ENCODE measurements at regions not wholly inside any gene's neighbourhood (a gene's known extent, or its start where the extent isn't known, plus 50 kb on each side); places are given as distances from the start of the nearest gene placed in this dataset.

GRCh38 chr10:118472415-118473304 is 122.8 kb downstream of the PRLHR start (continued):
- TF ChIP-seq, protein P1, sequence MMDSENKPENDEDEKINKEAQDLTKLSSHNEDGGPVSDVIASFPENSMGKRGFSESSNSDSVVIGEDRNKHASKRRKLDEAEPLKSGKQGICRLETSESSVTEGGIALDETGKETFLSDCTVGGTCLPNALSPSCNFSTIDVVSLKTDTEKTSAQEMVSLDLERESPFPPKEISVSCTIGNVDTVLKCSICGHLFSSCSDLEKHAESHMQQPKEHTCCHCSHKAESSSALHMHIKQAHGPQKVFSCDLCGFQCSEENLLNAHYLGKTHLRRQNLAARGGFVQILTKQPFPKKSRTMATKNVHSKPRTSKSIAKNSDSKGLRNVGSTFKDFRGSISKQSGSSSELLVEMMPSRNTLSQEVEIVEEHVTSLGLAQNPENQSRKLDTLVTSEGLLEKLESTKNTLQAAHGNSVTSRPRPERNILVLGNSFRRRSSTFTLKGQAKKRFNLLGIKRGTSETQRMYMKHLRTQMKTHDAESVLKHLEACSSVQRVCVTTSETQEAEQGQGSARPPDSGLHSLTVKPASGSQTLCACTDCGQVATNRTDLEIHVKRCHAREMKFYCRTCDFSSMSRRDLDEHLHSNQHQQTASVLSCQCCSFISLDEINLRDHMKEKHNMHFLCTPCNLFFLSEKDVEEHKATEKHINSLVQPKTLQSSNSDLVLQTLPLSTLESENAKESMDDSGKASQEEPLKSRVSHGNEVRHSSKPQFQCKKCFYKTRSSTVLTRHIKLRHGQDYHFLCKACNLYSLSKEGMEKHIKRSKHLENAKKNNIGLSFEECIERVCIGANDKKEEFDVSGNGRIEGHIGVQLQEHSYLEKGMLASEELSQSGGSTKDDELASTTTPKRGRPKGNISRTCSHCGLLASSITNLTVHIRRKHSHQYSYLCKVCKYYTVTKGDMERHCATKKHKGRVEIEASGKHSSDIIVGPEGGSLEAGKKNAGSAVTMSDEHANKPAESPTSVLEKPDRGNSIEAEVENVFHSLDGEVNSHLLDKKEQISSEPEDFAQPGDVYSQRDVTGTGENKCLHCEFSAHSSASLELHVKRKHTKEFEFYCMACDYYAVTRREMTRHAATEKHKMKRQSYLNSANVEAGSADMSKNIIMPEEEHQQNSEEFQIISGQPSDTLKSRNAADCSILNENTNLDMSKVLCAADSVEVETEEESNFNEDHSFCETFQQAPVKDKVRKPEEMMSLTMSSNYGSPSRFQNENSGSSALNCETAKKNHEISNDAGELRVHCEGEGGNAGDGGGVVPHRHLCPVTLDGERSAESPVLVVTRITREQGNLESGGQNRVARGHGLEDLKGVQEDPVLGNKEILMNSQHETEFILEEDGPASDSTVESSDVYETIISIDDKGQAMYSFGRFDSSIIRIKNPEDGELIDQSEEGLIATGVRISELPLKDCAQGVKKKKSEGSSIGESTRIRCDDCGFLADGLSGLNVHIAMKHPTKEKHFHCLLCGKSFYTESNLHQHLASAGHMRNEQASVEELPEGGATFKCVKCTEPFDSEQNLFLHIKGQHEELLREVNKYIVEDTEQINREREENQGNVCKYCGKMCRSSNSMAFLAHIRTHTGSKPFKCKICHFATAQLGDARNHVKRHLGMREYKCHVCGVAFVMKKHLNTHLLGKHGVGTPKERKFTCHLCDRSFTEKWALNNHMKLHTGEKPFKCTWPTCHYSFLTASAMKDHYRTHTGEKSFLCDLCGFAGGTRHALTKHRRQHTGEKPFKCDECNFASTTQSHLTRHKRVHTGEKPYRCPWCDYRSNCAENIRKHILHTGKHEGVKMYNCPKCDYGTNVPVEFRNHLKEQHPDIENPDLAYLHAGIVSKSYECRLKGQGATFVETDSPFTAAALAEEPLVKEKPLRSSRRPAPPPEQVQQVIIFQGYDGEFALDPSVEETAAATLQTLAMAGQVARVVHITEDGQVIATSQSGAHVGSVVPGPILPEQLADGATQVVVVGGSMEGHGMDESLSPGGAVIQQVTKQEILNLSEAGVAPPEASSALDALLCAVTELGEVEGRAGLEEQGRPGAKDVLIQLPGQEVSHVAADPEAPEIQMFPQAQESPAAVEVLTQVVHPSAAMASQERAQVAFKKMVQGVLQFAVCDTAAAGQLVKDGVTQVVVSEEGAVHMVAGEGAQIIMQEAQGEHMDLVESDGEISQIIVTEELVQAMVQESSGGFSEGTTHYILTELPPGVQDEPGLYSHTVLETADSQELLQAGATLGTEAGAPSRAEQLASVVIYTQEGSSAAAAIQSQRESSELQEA (IDR thresholded peaks at IDR 0.05; ENCODE audit: low read depth), result no peak
- TF ChIP-seq FOXJ3 (CRISPR knock-in tag; IDR thresholded peaks at IDR 0.05), result no peak

All from K562 (cell line).